Pancreas (tissue), 10 donors: ENCODE measurements at regions not wholly inside any gene's neighbourhood (a gene's known extent, or its start where the extent isn't known, plus 50 kb on each side); places are given as distances from the start of the nearest gene placed in this dataset.

ENCODE experiments used
- ATAC-seq, 4 donors: fragments of 200-7000 bp; cut with Tn5 transposase; one replicate each; pipeline versions ENCODE4 v1.8.0 to v1.9.1; 2020; ENCODE audit warnings: mild to moderate bottlenecking in 4 of 4, moderate library complexity in 4 of 4
- DNase-seq, 6 donors: peaks; one replicate each; pipeline ENCODE4 v3.0.0-alpha.2; 2020
- FAIRE-seq: peaks from 2 replicates; lab custom pipeline; 2012; peaks lifted over from hg19 to GRCh38; lab: Jason Lieb, UNC
- H3K27ac ChIP-seq, 4 donors: fragments of 200-600 bp; sonication (generic); 1 replicate in 3 of 4; 2 replicates in 1 of 4; pipeline versions ENCODE4 v1.5.0 to v1.8.0; 2020
- H3K27me3 ChIP-seq, 4 donors: fragments of 200-600 bp; one replicate each; pipeline ENCODE4 v1.8.0; 2021
- H3K36me3 ChIP-seq, 3 donors: fragments of 200-600 bp; sonication (generic) in 1 of 3; one replicate each; pipeline versions ENCODE4 v1.5.0 to v1.8.0; 2020 to 2021
- H3K4me1 ChIP-seq, 3 donors: fragments of 200-600 bp; one replicate each; pipeline ENCODE4 v1.8.0; 2021
- H3K4me3 ChIP-seq, 4 donors: fragments of 200-600 bp; sonication (generic) in 2 of 4; one replicate each; pipeline versions ENCODE4 v1.5.0 to v1.8.0; 2020 to 2021
- H3K9me3 ChIP-seq, 4 donors: fragments of 200-600 bp; one replicate each; pipeline ENCODE4 v1.8.0; 2021
- WGBS, 2 donors: extraction: QIAGEN DNeasy Blood & Tissue Kit; methylation state at CpG; one replicate each; pipeline ENCODE4 v1.1.7; 2013; 5-methylcytosine and 5-hydroxymethylcytosine counted together
- intact Hi-C, 3 donors: fragments of 100-400 bp; cut with DNase I; formaldehyde crosslinking; loops; one replicate each; pipeline versions ENCODE4 v1.11.1 to v1.14.2; 2022
- TF ChIP-seq, protein P1 (sequence below), 4 donors: fragments of 200-600 bp; sonication (generic) in 3 of 4; IDR thresholded peaks; one replicate each; pipeline versions ENCODE4 v1.5.0 to v1.8.0; 2021; ENCODE audit warnings: antibody characterized with exemption in 4 of 4
- donor health status: healthy with polysubstance abuse.
- donor health status: DM: no; HTN: no; CAD: no; lungs with moderate emphysema.
- donor health status: DM: no; HTN: no; CAD: no.
- donor health status: control.
- donor health status: control.
- donor health status: Bipolar disorder and iron deficiency.
- donor health status: DM: yes; HTN: yes; CAD: no.
- donor health status: DM: no; HTN: no; CAD: no.
- donor health status: DM: no; HTN: no; CAD: no.
- donor health status: DM: yes; HTN: yes; CAD: no.

DNA sequence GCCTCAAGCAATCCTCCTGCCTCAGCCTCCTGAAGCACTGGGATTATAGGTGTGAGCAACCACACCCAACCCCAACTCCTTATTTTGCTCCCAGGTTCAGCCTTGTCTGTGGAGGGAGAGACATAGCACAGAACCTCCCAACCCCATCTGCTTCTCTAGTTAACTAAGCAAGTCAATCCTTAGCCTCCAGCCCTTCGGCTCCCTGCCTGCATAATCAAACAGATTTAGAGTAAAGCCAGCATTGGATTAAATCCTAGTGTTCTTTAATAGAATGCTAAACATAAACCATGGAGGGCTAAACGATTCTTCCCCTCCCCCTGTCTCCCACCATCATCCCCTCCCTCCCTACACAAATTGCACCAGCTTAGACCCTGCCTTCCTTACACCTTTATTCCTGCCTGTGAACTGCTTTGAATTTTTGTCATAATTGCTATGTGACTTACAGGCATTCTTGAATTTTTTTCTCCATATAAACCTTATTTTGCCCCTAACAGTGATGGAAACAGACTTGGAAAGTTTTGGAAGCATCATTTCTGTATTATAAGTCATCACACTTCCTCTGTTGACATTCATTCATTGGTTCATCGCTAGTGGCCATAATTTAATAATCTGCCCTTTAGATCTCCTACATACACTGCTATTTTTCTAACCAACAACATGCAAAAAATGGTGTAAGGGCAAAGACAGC lies 72.6 kb upstream of the TOMM7 start:
- H3K4me3 ChIP-seq: no peak overlapping the region
- H3K36me3 ChIP-seq: no peaks in the 10 kb centered on the region
- H3K4me1 ChIP-seq: peaks cover 0 to 6% (median under 1%) of the 10 kb centered on the region in 3 donors
- H3K27ac ChIP-seq: peak overlapping the region in 2 of 4 donors; percentile 22 to 44
- ATAC-seq: no peak
- H3K27me3 ChIP-seq: no peaks in the 10 kb centered on the region
- no peaks in the 10 kb centered on the region for H3K9me3 ChIP-seq
- DNase-seq: no peak
- intact Hi-C loops: no loop called here
- FAIRE-seq: no peak
- TF ChIP-seq, protein P1, sequence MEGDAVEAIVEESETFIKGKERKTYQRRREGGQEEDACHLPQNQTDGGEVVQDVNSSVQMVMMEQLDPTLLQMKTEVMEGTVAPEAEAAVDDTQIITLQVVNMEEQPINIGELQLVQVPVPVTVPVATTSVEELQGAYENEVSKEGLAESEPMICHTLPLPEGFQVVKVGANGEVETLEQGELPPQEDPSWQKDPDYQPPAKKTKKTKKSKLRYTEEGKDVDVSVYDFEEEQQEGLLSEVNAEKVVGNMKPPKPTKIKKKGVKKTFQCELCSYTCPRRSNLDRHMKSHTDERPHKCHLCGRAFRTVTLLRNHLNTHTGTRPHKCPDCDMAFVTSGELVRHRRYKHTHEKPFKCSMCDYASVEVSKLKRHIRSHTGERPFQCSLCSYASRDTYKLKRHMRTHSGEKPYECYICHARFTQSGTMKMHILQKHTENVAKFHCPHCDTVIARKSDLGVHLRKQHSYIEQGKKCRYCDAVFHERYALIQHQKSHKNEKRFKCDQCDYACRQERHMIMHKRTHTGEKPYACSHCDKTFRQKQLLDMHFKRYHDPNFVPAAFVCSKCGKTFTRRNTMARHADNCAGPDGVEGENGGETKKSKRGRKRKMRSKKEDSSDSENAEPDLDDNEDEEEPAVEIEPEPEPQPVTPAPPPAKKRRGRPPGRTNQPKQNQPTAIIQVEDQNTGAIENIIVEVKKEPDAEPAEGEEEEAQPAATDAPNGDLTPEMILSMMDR (IDR thresholded peaks at IDR 0.05): no peak
- 79% methylated on average over 3 of the region's 3 CpGs for WGBS, 2 donors

DNA sequence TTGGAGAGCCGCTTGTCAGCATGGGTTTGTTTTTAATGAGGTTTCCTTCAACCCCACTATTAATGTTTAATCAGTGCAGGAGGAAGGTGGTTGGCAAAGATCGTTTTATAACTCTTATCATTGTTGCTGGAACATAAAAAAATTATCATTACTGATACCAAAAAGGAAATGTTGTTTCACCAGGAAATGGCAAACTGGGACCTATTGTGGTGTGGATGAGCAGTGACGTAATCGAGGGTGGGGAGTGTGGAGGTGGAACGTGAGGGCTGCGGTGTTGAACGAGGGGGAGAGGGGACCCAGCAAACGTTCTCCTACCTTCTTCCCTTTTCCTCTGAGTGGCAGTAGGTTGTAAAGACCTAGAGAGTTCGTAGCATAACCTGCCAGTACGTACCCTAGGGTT lies 71.9 kb upstream of the TOMM7 start:
- Histone ChIP-seq H3K27me3 (no peaks in the 10 kb centered on the region), H3K4me1 (no peaks in the 10 kb centered on the region), H3K27ac (peak overlapping the region in 3 of 4 donors; percentile 2 to 50 (median 22)), H3K4me3 (no peak overlapping the region), H3K36me3 (no peaks in the 10 kb centered on the region), H3K9me3 (no peaks in the 10 kb centered on the region)
- DNase-seq (peak in 2 of 6 donors; percentile 13 to 26), ATAC-seq (peak in 3 of 4 donors; percentile 66 to 76 (median 72)), FAIRE-seq (no peak)
- WGBS, 2 donors: 57 to 63% methylated on average over 10 of the region's 10 CpGs
- intact Hi-C loops: no loop called here
- TF ChIP-seq, protein P1 (IDR thresholded peaks at IDR 0.05): no peak

DNA sequence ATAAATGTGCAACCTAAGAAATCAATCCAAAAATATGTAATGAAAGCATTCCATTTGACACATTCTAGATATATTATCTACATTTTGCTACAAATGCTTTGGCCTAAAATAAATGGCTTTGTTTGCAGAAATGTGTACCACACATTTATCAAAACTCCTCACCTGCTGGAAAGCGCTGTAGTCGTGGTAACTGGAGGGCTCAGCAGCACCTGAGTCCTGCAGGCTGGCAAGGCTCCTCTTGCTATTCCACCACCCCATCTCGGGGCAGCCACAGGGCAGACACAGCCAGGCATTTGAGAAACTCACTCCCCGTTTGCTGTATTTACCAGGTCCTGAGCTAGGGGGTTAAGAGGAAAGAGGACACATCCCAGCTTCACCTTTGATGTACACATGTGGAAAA lies 68.1 kb upstream of the TOMM7 start:
- Histone ChIP-seq H3K27me3 (no peaks in the 10 kb centered on the region), H3K4me1 (no peaks in the 10 kb centered on the region), H3K4me3 (no peak overlapping the region), H3K9me3 (no peaks in the 10 kb centered on the region), H3K36me3 (no peaks in the 10 kb centered on the region), H3K27ac (no peak overlapping the region)
- DNase-seq: no peak
- ATAC-seq: peak in 3 of 4 donors; percentile 25 to 72 (median 70)
- TF ChIP-seq, protein P1 (IDR thresholded peaks at IDR 0.05): no peak
- no peak for FAIRE-seq
- intact Hi-C loops: no loop called here
- 14 to 17% methylated on average over 4 of the region's 4 CpGs for WGBS, 2 donors

- H3K9me3 ChIP-seq: no peaks in the 10 kb centered on the region
- TF ChIP-seq, protein P1 (IDR thresholded peaks at IDR 0.05): no peak
- H3K27ac ChIP-seq: no peak overlapping the region
- H3K36me3 ChIP-seq: no peaks in the 10 kb centered on the region
- no peaks in the 10 kb centered on the region for H3K27me3 ChIP-seq
- no peaks in the 10 kb centered on the region for H3K4me1 ChIP-seq
- DNase-seq: no peak
- 31 to 56% methylated on average over 1 of the region's 1 CpG for WGBS, 2 donors
- H3K4me3 ChIP-seq: no peak overlapping the region
- ATAC-seq: no peak
- FAIRE-seq: no peak
- intact Hi-C loops: no loop called here
Measured at GRCh38 chr7:22885797-22886261, 63.2 kb upstream of the TOMM7 start.
